Stromal cell of bone marrow (primary cell): ENCODE measurements at regions not wholly inside any gene's neighbourhood (a gene's known extent, or its start where the extent isn't known, plus 50 kb on each side); places are given as distances from the start of the nearest gene placed in this dataset.
"Not testable (repeated sequence)": the region's sequence is repeated elsewhere in the genome, so short reads cannot be mapped to it uniquely, and the experiment has no call there.

Experiments used
- DNase-seq: peaks from one replicate; pipeline ENCODE4 v3.0.0-alpha.2; 2012; ENCODE audit warnings: low read depth

DNA sequence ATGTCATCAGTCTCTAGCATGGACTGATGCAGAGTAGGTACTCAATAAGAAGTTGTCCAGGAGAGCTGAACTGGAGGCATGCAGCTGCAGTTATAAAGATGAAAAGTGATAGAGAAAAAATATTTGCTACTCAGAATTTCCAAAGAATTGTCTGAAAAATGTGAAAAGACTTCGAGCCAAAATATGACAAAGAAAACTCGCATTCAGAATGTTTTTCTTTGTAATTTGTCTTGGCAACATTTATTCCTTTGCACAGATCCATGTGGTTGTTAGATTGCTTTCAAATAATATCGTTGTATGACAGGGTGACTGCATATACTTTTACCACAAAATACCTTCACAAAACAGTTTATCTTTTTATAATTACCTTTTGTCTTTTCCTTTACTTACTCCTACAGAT, 128.0 kb upstream of the SLC4A4 start:
- DNase-seq = peak; percentile 53

DNA sequence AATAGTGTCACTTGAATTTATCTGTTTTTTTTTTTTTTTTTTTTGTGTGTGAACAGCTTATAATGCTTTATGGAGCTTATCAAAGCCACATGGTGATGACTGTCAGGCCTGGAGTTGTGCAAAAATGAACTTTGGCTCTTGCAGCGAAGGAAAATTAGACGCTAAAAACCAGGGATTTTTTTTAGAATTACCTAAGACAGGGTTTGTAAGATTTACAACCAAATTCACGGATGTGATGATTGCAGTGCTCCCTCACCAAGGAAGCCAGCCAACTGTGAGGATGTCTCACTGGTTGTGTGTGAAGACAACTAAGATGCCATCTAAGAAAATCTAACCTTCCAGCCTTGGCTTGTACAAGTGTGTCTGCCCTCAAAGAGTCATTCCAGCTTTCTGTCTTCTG, 127.1 kb upstream of the SLC4A4 start:
- no peak for DNase-seq

GRCh38 chr4:71212216-71212615, 126.6 kb upstream of the SLC4A4 start:
- DNase-seq = no peak

DNA sequence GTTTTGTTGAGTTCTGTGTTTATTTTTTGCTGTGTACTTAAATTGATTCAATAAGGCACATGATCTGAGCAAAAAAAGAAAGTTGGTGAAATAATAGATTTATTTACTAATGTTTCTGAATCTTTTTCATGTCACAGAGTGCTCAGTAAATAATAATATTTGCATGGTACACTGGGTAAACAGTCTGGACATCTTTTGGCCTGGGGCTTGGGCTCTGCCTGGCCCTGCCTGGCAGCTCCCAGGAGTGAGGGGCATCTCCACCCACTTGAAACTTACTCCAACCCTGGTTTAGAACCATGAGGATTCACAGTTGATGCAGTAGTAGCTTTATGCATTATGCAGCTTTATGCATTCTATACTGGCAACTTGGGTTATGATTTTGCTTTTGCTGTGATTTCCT, 124.2 kb upstream of the SLC4A4 start:
- DNase-seq = no peak

GRCh38 chr4:71216316-71216959, 122.4 kb upstream of the SLC4A4 start:
- no peak for DNase-seq

- DNase-seq = no peak
Measured at GRCh38 chr4:71217688-71218087, 121.1 kb upstream of the SLC4A4 start.

GRCh38 chr4:71220848-71221247, 118.0 kb upstream of the SLC4A4 start:
- DNase-seq = not testable (repeated sequence)

GRCh38 chr4:71221510-71222466, 117.0 kb upstream of the SLC4A4 start:
- DNase-seq = no peak

DNA sequence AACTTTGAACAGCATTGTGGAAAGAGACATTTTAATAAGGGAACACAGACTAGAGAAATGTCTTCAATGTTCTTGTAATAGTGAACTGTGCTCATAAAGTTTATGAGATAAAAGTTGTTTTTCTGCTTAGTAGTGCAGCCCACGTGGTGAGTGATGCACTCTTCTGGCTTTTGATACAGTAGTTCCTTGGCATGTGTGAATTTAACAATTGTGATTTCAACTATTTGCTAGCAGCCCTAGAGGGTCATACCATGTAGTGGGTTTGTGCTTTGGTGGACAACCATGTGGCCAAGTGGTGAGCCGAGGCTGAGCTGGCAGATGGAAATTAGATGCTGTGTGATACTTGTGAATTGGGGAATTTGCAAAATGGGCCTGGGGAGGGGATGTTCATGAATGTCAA, 116.2 kb upstream of the SLC4A4 start:
- no peak for DNase-seq

DNA sequence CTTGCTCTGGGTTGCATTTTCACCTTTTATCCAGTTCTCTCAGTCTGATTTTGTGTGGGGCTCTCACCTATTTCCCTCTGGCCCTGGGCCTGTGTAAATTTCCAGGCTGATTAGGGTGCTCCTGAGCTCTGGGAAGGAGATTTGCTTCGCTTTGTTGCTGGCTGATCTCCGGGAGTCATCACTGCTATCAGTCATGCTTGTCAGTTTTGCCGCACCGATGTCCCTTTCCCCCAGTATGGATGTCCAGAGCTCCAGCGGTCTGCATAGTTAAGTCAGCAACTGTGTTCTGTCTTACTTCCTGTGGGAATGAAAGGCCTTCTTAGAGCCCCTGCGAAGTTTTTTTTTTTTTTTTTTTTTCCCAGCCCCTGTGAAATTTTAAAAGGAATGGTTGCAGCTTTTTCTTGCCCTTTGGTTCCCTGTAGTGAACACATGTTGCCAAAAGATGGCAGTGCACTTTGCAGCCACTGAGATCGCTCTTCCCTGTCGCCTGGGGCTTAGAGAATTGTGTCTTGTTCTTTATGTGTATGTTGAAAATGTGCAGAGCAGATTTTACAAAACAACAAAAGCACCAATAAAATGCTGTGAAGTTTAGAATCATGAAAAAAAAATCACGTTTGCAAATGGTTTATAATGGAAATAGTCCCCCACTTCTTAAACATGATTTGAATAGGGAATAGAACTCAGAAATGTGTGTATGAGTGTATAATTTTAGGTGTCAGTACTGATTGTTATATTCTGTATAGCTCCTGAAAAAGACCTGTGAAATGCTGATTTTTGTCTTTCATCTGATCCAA, 109.1 kb upstream of the SLC4A4 start:
- peak; percentile 57 for DNase-seq

GRCh38 chr4:71230271-71231128, 108.3 kb upstream of the SLC4A4 start:
- no peak for DNase-seq

DNA sequence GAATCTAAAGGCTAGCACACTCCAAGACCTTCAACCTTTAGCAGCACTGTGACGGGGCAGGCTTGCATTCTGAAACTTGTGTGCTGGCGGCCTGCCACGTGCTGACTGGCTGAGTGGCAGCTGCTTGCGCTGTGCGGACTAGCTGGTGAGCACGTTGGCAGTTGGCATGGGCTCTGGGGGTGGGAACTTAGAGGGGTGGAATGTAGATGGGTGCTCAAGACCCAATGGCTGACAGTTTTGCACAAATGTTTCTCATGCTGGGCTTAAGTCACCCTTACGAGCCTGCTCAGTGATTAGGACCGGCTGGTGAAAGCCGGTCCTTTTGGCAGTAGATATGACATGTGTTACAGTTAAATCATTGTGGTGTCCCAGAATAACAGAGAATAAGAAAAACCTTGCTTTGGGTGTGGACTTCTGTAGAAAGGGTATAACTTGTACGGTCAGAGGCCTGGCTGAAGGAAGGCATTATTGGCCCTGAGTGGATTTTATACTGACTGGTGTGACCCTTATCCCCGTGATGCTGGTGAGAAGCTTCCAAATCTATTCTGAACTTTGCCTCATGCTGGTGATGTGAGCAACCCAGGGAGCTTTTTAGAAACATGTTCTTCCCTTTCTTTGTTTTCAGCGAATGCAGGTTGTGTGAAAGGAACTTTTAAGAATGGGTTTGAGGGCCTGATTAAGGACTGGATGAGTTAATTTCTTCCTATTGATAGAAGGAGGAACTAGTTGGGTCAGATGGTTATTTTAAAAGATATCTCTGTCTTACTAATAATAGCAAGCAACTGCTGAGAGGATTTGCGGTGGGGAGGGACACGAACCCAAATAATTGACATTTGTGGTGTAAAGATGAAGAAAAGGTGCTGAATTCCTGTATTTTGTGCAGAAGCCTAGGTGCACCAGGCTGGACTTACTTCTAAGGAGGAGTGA, 107.4 kb upstream of the SLC4A4 start:
- peak; percentile 65 for DNase-seq

DNA sequence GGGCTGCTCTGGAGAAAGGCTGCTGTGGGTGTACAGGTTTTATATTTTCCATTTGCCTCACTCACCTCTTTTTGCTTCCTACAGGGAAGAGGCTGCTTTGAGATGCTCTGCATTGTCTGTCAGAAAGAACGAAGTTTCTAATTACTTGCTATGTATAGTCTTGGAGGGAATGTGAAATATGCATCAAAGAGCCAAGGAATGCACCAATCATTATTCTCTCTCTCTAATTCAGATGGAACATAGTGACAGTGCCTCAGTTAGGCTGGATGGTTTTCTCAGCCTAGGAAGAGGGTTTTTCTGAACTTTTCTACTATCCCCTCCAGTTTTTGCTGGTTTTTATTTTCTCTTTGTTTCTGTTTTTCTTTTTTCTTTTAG, 106.8 kb upstream of the SLC4A4 start:
- no peak for DNase-seq

GRCh38 chr4:71232846-71233245, 106.0 kb upstream of the SLC4A4 start:
- DNase-seq = no peak

DNA sequence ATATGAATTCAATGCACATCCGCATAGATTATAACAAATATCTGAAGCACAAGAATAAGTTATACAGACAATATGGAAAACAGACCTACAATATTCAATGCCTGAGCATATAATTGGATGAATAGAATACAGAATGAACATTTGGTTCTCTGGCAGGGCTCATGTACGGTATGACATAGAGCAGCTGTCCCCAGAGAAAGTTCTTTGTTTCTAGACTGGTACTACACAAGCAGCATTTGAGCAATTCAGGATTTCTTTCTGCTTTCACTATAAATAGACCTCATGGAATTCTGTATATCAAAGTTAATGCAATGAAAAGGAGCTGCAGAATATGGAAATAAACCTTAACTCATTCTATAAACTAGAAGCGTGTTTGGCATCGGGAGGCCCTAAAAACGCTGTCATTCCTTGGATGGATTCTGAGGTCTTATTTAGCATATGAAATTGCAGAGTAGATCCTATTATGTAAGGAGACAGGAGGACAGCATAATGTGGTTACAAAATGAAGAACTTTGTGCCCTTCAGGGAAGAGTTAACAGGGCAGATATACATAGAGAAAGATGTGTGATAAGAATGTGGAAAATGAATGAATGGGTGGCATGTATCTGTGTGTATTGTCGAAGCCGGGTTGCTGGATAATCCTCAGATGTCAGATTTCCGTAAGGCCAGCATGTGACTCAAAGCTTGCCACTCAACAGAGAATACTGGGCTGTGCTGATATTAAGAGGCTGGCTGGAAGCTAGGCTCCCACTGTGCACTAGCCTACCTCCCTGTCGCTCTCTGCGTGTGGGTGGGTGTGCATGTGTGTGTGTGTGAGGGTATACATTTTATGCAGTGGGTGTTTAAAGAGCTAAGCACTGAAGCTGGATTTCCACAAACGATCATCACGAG, 103.3 kb upstream of the SLC4A4 start:
- DNase-seq = no peak

GRCh38 chr4:71236226-71236625, 102.6 kb upstream of the SLC4A4 start:
- no peak for DNase-seq

DNA sequence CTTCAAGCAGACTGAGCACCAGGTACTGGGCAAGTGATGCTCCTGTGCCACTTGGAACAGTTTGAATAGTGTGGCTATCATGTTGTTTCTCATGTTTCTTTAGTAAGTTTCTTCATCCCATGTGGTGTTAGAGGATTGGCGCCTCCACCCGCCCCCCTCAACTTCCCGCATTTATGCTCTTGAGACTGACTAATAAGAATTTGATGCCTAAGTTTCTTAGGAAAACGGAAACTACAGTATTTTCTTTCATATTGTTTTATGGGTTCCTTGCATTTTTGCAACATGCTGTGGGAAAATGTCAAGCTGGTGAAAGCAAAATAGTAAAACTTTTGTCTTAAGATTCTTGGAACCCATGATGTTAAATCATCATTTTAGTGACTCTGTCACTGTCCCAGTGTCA, 101.2 kb upstream of the SLC4A4 start:
- peak; percentile 60 for DNase-seq

- DNase-seq = no peak
Measured at GRCh38 chr4:71239365-71239764, 99.5 kb upstream of the SLC4A4 start.

DNA sequence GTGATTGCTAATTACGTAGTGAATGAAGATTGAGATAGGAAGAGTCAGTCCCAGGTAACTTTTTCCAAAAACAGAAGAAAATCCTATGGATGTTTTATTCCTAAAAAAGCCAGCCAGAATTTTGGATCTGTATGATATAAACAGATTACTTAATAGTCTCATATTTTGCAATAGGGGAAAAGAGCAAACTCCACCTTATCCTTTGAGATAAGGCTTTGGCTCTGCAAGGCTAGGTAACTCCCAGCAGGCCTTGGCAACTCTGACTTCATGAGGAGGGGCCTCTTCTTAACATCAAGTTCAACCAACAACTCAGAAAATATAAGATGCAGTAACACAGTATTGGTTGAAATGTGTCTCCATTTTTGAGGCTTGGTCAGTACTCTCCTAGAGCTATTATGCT, 98.7 kb upstream of the SLC4A4 start:
- no peak for DNase-seq
